ENCODE measurements at regions not wholly inside any gene's neighbourhood (a gene's known extent, or its start where the extent isn't known, plus 50 kb on each side); places are given as distances from the start of the nearest gene placed in this dataset.

DNA sequence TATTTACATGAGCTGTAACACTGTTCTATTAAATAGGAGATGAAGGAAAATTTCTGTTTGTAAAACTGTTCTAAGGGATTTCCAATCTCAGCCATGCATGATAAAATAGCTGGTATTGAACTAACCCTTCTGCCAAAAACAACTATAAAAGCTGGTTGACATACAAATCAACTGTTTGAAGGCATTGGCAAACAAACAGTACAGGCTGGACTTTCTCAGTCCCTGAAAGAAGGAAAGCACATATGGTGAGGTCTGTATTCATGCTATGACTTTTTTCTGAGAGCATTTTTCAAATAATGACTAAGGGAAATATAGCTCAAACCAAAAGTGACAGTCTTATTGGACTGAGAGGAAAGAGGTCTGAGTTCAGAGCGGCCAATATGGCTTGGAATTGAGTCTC, 117.0 kb upstream of the CCDC54 start:
- DNase-seq (ENCODE audit: insufficient read length, low spot score) (no peak), FAIRE-seq (no peak)
- TF ChIP-seq POLR2A (IDR thresholded peaks at IDR 0.05; ENCODE audit: low read depth, low read length) = no peak

DNA sequence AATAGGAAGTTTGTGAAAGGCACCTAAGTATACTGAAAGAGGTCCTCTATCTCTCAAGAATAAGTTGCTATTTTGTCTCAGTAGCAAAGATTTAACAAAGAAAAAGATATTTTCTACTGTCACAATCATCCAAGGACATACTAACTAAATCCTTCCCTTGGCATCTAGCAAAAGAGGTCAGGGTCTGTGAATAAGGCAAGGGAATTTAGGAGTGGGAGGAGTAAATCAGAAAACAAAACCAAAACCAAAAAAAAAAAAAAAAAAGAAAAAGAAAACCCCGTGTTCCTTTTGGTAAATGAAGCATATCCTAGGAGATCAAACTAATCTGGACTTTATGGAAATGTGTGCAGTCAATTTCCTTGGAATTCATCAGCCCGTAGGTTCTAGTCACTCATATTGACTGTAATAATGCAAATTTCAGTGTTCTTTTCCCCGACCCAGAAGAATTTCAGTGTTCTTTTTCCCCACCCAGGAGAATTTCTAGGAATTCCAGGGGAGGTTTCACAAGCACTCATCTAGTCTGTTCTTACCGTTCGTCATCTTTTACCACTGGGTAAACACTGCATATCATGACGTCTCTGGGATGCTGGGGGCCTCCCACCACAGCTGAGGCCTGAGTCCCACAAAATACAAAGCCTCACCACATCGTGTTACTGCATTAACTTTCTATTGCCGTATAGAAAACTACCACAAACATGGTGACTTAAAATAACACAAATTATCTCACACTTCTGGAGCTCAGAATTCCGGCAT, 113.8 kb upstream of the CCDC54 start:
- no peak for TF ChIP-seq POLR2A (IDR thresholded peaks at IDR 0.05; ENCODE audit: low read depth, low read length)
- FAIRE-seq = peak; percentile 45

GRCh38 chr3:107264888-107265287, 112.4 kb upstream of the CCDC54 start:
- DNase-seq (ENCODE audit: insufficient read length, low spot score) = no peak
- FAIRE-seq = no peak
- no peak for TF ChIP-seq POLR2A (IDR thresholded peaks at IDR 0.05; ENCODE audit: low read depth, low read length)

More for the DNA sequence above, 113.8 kb upstream of the CCDC54 start:
- DNase-seq (ENCODE audit: insufficient read length, low spot score) = no peak

GRCh38 chr3:107265526-107265925, 111.7 kb upstream of the CCDC54 start:
- FAIRE-seq = no peak
- no peak for TF ChIP-seq POLR2A (IDR thresholded peaks at IDR 0.05; ENCODE audit: low read depth, low read length)
- DNase-seq (ENCODE audit: insufficient read length, low spot score) = no peak

DNA sequence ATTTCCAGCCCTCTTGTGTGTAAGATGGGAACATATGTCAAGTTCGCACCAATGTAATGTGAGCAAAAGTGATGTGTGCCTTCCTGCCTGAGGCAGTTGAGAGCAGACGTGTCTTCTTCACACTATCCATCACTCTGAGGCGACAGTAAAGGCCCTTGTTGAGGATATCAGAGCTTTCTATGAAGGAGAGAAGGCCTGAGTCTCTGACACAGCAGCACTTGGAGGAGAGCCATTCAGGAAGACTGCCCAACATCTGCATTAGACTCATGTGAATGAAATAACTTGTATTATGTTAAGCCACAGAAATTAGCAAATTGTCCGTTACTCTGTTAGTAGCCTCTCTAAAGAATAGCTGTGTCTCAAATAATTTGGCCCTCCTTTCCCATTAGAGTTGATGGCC, 108.8 kb upstream of the CCDC54 start:
- FAIRE-seq (no peak), DNase-seq (ENCODE audit: insufficient read length, low spot score) (no peak)
- TF ChIP-seq POLR2A (IDR thresholded peaks at IDR 0.05; ENCODE audit: low read depth, low read length) = no peak

DNA sequence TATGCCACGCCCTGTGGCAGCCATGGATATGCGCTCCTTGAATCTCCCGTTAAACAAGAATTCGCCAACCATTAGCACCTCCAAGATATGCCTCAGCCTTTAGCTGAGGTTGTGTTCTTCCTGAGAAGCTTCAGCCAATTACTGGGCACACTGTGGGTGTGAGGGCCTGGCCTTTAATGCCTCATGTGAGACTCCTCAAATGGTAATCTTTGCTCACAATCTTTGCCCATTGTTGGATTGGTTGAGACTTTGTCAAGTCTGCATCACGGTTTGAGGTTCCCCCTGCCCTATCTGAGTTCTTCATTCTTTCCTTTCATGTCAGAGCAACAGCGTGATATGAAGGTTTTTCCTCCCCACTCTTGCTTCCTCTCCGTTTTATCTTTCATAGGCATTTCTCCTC, 108.1 kb upstream of the CCDC54 start:
- no peak for DNase-seq (ENCODE audit: insufficient read length, low spot score)
- TF ChIP-seq POLR2A (IDR thresholded peaks at IDR 0.05; ENCODE audit: low read depth, low read length) = no peak
- no peak for FAIRE-seq

GRCh38 chr3:107271787-107272387, 105.4 kb upstream of the CCDC54 start:
- DNase-seq (ENCODE audit: insufficient read length, low spot score) = no peak

GRCh38 chr3:107272471-107272870, 104.8 kb upstream of the CCDC54 start:
- FAIRE-seq = no peak
- no peak for TF ChIP-seq POLR2A (IDR thresholded peaks at IDR 0.05; ENCODE audit: low read depth, low read length)
- no peak for DNase-seq (ENCODE audit: insufficient read length, low spot score)

More at GRCh38 chr3:107271787-107272387, 105.4 kb upstream of the CCDC54 start:
- FAIRE-seq = peak; percentile 45
- no peak for TF ChIP-seq POLR2A (IDR thresholded peaks at IDR 0.05; ENCODE audit: low read depth, low read length)

- TF ChIP-seq POLR2A (IDR thresholded peaks at IDR 0.05; ENCODE audit: low read depth, low read length) = no peak
- FAIRE-seq = no peak
- no peak for DNase-seq (ENCODE audit: insufficient read length, low spot score)
Observed at GRCh38 chr3:107272885-107273284, 104.4 kb upstream of the CCDC54 start.

DNA sequence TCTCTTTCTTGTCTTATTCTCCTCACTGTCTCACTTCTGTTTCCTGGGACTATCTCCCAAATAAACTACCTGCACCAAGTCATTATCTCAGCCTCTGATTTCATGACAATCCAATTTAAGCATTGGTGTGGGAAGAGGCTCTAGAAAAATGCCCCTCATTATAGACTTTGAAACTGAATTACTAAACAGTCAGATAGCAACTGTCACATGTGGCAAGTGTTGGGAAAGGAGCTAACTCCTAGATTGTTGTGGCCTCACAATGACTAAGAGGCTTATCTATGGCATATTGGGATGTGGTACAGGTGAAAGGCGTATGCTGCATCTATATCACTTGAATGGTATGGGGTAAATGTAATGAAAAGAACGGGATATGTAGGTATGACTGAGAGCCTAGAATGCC, 103.5 kb upstream of the CCDC54 start:
- no peak for DNase-seq (ENCODE audit: insufficient read length, low spot score)
- FAIRE-seq = no peak
- TF ChIP-seq POLR2A (IDR thresholded peaks at IDR 0.05; ENCODE audit: low read depth, low read length) = no peak

GRCh38 chr3:107275511-107275910, 101.7 kb upstream of the CCDC54 start:
- no peak for DNase-seq (ENCODE audit: insufficient read length, low spot score)
- FAIRE-seq = peak; percentile 43
- TF ChIP-seq POLR2A (IDR thresholded peaks at IDR 0.05; ENCODE audit: low read depth, low read length) = no peak

DNA sequence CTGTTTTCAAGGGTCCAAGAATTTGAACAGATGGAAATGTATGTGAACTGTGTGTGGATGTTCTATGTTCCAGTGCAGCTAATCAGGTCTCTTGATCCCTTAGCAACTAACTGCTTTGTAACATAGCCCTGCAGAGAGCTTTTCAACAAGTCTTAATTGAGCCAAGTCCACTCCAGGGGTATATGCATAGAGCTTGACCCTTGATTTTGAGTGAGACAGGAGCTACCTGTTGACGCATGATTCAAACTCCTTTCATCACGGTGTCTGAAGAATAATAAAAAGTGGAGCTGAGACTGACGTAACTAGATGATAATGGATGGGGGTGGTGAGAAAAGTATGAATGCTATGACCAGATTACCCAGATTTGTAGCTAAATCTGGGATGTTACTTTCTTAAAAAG, 93.3 kb upstream of the CCDC54 start:
- FAIRE-seq (peak; percentile 20), DNase-seq (ENCODE audit: insufficient read length, low spot score) (no peak)

DNA sequence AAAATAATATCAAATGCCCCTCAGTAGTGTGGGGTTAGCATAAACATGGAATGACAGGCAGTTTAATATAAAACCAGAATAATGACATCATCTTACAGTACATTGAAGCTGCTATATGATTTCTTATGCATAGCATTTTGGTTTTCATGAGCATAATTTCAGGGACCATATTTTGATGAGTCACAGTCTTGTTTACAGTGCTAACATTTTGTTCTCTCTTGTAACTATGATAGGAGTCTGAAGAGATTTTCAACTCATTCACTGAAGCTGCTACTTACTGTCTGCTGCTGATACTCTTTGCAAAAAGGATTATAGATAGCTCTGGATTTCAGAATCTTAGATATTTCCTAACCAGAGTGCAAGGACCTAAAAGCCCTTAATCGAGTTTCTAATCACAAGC, 92.6 kb upstream of the CCDC54 start:
- DNase-seq (ENCODE audit: insufficient read length, low spot score) = no peak
- no peak for TF ChIP-seq POLR2A (IDR thresholded peaks at IDR 0.05; ENCODE audit: low read depth, low read length)
- FAIRE-seq = no peak

More for the DNA sequence above, 93.3 kb upstream of the CCDC54 start:
- TF ChIP-seq POLR2A (IDR thresholded peaks at IDR 0.05; ENCODE audit: low read depth, low read length) = no peak

DNA sequence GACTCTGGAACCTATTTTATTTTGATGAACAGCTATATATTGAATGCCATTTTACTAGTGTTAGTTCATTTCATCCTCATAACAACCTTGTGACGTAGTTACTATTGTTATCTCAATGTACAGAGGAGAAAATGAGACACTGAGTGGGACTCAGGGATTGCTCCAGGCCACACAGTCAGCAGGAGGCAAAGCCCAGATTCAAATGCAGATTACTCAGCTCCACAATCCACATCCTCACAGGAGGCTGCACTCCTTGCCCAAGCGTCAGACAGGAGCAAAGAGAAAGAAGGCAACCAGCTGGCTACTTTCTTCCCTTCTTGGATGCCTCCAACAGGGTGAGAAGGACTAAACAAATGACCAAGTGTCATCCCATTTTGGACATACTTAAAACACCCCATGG, 92.0 kb upstream of the CCDC54 start:
- no peak for TF ChIP-seq POLR2A (IDR thresholded peaks at IDR 0.05; ENCODE audit: low read depth, low read length)
- DNase-seq (ENCODE audit: insufficient read length, low spot score) = no peak
- FAIRE-seq = peak; percentile 95

DNA sequence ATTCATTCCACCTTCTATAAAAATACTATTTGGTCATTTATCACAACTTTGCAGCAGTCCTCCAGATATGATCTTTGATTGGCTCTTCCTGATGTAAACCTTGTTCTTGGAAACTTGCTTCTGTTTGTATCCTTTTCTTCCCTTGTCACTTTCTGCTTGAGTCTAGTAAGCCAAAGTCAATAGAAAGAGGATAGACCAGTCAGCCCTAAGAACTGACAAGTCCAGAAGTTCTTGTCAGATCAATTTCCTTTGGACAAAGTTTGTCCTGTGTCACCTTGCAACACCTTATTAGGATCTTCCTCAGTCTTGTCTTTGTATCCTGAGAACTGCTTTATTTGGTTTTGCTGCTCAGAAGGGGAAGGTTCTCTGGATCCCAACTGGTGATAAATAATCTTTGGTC, 87.9 kb upstream of the CCDC54 start:
- no peak for TF ChIP-seq POLR2A (IDR thresholded peaks at IDR 0.05; ENCODE audit: low read depth, low read length)
- no peak for FAIRE-seq
- DNase-seq (ENCODE audit: insufficient read length, low spot score) = no peak
